ENCODE measurements at regions not wholly inside any gene's neighbourhood (a gene's known extent, or its start where the extent isn't known, plus 50 kb on each side); places are given as distances from the start of the nearest gene placed in this dataset.

- Histone ChIP-seq H3K4me2 (ENCODE audit: low read length) (no peak overlapping the region), H3K36me3 (ENCODE audit: control insufficient read depth in 1 of 2, insufficient read depth in 2 of 2, low read length in 2 of 2) (no peaks in the 10 kb centered on the region), H2BK5ac (ENCODE audit: low read depth, low read length, poor library complexity) (no peak overlapping the region), H3K23ac (ENCODE audit: low read length) (no peak overlapping the region), H4K8ac (ENCODE audit: low read depth, low read length) (no peak overlapping the region), H3K27ac (ENCODE audit: low read depth, low read length) (peak overlapping the region; percentile 74), H3K4ac (ENCODE audit: low read depth, low read length) (no peak overlapping the region), H2BK120ac (ENCODE audit: insufficient read depth, low read length, poor library complexity) (peak overlapping the region; percentile 18), H3K9ac (ENCODE audit: low read length) (no peak overlapping the region), H2BK12ac (ENCODE audit: low read length) (no peak overlapping the region), H2AFZ (ENCODE audit: insufficient read depth, low read length, poor library complexity) (no peak overlapping the region), H4K91ac (ENCODE audit: low read depth, low read length) (no peak overlapping the region), H3K27me3 (ENCODE audit: insufficient read depth, low read length) (no peaks in the 10 kb centered on the region), H2AK5ac (ENCODE audit: low read length) (no peak overlapping the region), H3K4me3 (ENCODE audit: low read depth, low read length) (no peak overlapping the region), H3K79me2 (ENCODE audit: control insufficient read depth, insufficient read depth, low read length, poor library complexity) (no peaks in the 10 kb centered on the region), H3K79me1 (ENCODE audit: low read length) (peaks cover 5% of the 10 kb centered on the region), H3K18ac (ENCODE audit: low read length) (no peak overlapping the region), H4K12ac (ENCODE audit: low read depth, low read length) (no peak overlapping the region), H3K14ac (ENCODE audit: low read length) (no peak overlapping the region), H3K4me1 (ENCODE audit: control insufficient read depth in 1 of 2, insufficient read depth in 2 of 2, low read length in 2 of 2) (peaks cover 6 to 13% of the 10 kb centered on the region in 2 experiments), H3K9me3 (ENCODE audit: insufficient read depth, low read depth, low read length) (no peaks in the 10 kb centered on the region)
- WGBS (ENCODE audit: extremely low coverage, insufficient coverage, insufficient read length), result no CpG with 5 or more reads among the region's 4 CpGs
- DNase-seq, result peak; percentile 87 to 93
These were observed 214.1 kb upstream of the ANKRD55 start for GRCh38 chr5:56447232-56447631.

GRCh38 chr5:56446728-56447127 is 213.6 kb upstream of the ANKRD55 start:
- Histone ChIP-seq H2BK12ac (ENCODE audit: low read length) (no peak overlapping the region), H2AK5ac (ENCODE audit: low read length) (no peak overlapping the region), H3K18ac (ENCODE audit: low read length) (no peak overlapping the region), H3K79me1 (ENCODE audit: low read length) (peaks cover 5% of the 10 kb centered on the region), H3K9me3 (ENCODE audit: insufficient read depth, low read depth, low read length) (no peaks in the 10 kb centered on the region), H2BK5ac (ENCODE audit: low read depth, low read length, poor library complexity) (no peak overlapping the region), H4K8ac (ENCODE audit: low read depth, low read length) (no peak overlapping the region), H3K14ac (ENCODE audit: low read length) (no peak overlapping the region), H3K79me2 (ENCODE audit: control insufficient read depth, insufficient read depth, low read length, poor library complexity) (no peaks in the 10 kb centered on the region), H3K9ac (ENCODE audit: low read length) (no peak overlapping the region), H3K27me3 (ENCODE audit: insufficient read depth, low read length) (no peaks in the 10 kb centered on the region), H3K27ac (ENCODE audit: low read depth, low read length) (peak overlapping the region; percentile 74), H3K4me2 (ENCODE audit: low read length) (no peak overlapping the region), H4K91ac (ENCODE audit: low read depth, low read length) (no peak overlapping the region), H2AFZ (ENCODE audit: insufficient read depth, low read length, poor library complexity) (no peak overlapping the region), H3K4me1 (ENCODE audit: control insufficient read depth in 1 of 2, insufficient read depth in 2 of 2, low read length in 2 of 2) (peaks cover 6 to 13% of the 10 kb centered on the region in 2 experiments), H3K23ac (ENCODE audit: low read length) (no peak overlapping the region), H3K4ac (ENCODE audit: low read depth, low read length) (no peak overlapping the region), H3K4me3 (ENCODE audit: low read depth, low read length) (no peak overlapping the region), H2BK120ac (ENCODE audit: insufficient read depth, low read length, poor library complexity) (no peak overlapping the region), H3K36me3 (ENCODE audit: control insufficient read depth in 1 of 2, insufficient read depth in 2 of 2, low read length in 2 of 2) (no peaks in the 10 kb centered on the region), H4K12ac (ENCODE audit: low read depth, low read length) (no peak overlapping the region)
- DNase-seq, result peak in 1 of 2 donors; percentile 10

GRCh38 chr5:56443826-56444225 is 210.7 kb upstream of the ANKRD55 start:
- no peak overlapping the region for H4K12ac ChIP-seq (ENCODE audit: low read depth, low read length)
- no peak overlapping the region for H3K18ac ChIP-seq (ENCODE audit: low read length)
- peak overlapping the region; percentile 23 for H2BK12ac ChIP-seq (ENCODE audit: low read length)
- no peak overlapping the region for H3K9ac ChIP-seq (ENCODE audit: low read length)
- H3K79me1 ChIP-seq (ENCODE audit: low read length), result peaks cover 10% of the 10 kb centered on the region
- no peak overlapping the region for H3K4ac ChIP-seq (ENCODE audit: low read depth, low read length)
- DNase-seq, result no peak
- H3K27ac ChIP-seq (ENCODE audit: low read depth, low read length), result no peak overlapping the region
- H4K91ac ChIP-seq (ENCODE audit: low read depth, low read length), result no peak overlapping the region
- no peak overlapping the region for H2AFZ ChIP-seq (ENCODE audit: insufficient read depth, low read length, poor library complexity)
- no peak overlapping the region for H2AK5ac ChIP-seq (ENCODE audit: low read length)
- H3K23ac ChIP-seq (ENCODE audit: low read length), result no peak overlapping the region
- H3K4me3 ChIP-seq (ENCODE audit: low read depth, low read length), result no peak overlapping the region
- H3K36me3 ChIP-seq (ENCODE audit: control insufficient read depth in 1 of 2, insufficient read depth in 2 of 2, low read length in 2 of 2), result no peaks in the 10 kb centered on the region
- WGBS (ENCODE audit: extremely low coverage, insufficient coverage, insufficient read length), result no CpG with 5 or more reads among the region's 2 CpGs
- no peak overlapping the region for H4K8ac ChIP-seq (ENCODE audit: low read depth, low read length)
- H3K9me3 ChIP-seq (ENCODE audit: insufficient read depth, low read depth, low read length), result no peaks in the 10 kb centered on the region
- no peak overlapping the region for H3K14ac ChIP-seq (ENCODE audit: low read length)
- H3K79me2 ChIP-seq (ENCODE audit: control insufficient read depth, insufficient read depth, low read length, poor library complexity), result no peaks in the 10 kb centered on the region
- H2BK5ac ChIP-seq (ENCODE audit: low read depth, low read length, poor library complexity), result no peak overlapping the region
- H3K27me3 ChIP-seq (ENCODE audit: insufficient read depth, low read length), result no peaks in the 10 kb centered on the region
- peaks cover 1 to 11% of the 10 kb centered on the region in 2 experiments for H3K4me1 ChIP-seq (ENCODE audit: control insufficient read depth in 1 of 2, insufficient read depth in 2 of 2, low read length in 2 of 2)
- H3K4me2 ChIP-seq (ENCODE audit: low read length), result no peak overlapping the region
- no peak overlapping the region for H2BK120ac ChIP-seq (ENCODE audit: insufficient read depth, low read length, poor library complexity)

- Histone ChIP-seq H3K9ac (ENCODE audit: low read length) (no peak overlapping the region), H3K4me1 (ENCODE audit: control insufficient read depth in 1 of 2, insufficient read depth in 2 of 2, low read length in 2 of 2) (peaks cover 0 to 2% of the 10 kb centered on the region in 2 experiments), H2AFZ (ENCODE audit: insufficient read depth, low read length, poor library complexity) (no peak overlapping the region), H3K4me2 (ENCODE audit: low read length) (no peak overlapping the region), H2AK5ac (ENCODE audit: low read length) (peak overlapping the region; percentile 15), H4K91ac (ENCODE audit: low read depth, low read length) (no peak overlapping the region), H2BK12ac (ENCODE audit: low read length) (no peak overlapping the region), H3K79me2 (ENCODE audit: control insufficient read depth, insufficient read depth, low read length, poor library complexity) (no peaks in the 10 kb centered on the region), H3K4me3 (ENCODE audit: low read depth, low read length) (no peak overlapping the region), H2BK120ac (ENCODE audit: insufficient read depth, low read length, poor library complexity) (peak overlapping the region; percentile 35), H4K12ac (ENCODE audit: low read depth, low read length) (no peak overlapping the region), H3K14ac (ENCODE audit: low read length) (peak overlapping the region; percentile 77), H3K18ac (ENCODE audit: low read length) (no peak overlapping the region), H3K4ac (ENCODE audit: low read depth, low read length) (no peak overlapping the region), H3K79me1 (ENCODE audit: low read length) (peaks cover 10% of the 10 kb centered on the region), H4K8ac (ENCODE audit: low read depth, low read length) (no peak overlapping the region), H3K36me3 (ENCODE audit: control insufficient read depth in 1 of 2, insufficient read depth in 2 of 2, low read length in 2 of 2) (no peaks in the 10 kb centered on the region), H2BK5ac (ENCODE audit: low read depth, low read length, poor library complexity) (peak overlapping the region; percentile 69), H3K23ac (ENCODE audit: low read length) (no peak overlapping the region), H3K9me3 (ENCODE audit: insufficient read depth, low read depth, low read length) (no peaks in the 10 kb centered on the region), H3K27ac (ENCODE audit: low read depth, low read length) (peak overlapping the region; percentile 15), H3K27me3 (ENCODE audit: insufficient read depth, low read length) (no peaks in the 10 kb centered on the region)
- DNase-seq, result peak; percentile 52 to 78
- WGBS (ENCODE audit: extremely low coverage, insufficient coverage, insufficient read length), result no CpG with 5 or more reads among the region's 7 CpGs
These were observed 208.0 kb upstream of the ANKRD55 start for GRCh38 chr5:56440871-56441740.
